Glutamatergic neuron (in vitro differentiated cells): ENCODE measurements at regions not wholly inside any gene's neighbourhood (a gene's known extent, or its start where the extent isn't known, plus 50 kb on each side); places are given as distances from the start of the nearest gene placed in this dataset.
"Not testable (repeated sequence)": the region's sequence is repeated elsewhere in the genome, so short reads cannot be mapped to it uniquely, and the experiment has no call there.

Experiments
- DNase-seq: peaks from one replicate; pipeline ENCODE4 v3.0.0; 2022
- H3K27ac Mint-ChIP-seq: one replicate; pipeline ENCODE4 v1.8.0; 2020; ENCODE audit warnings: mild to moderate bottlenecking, mixed read lengths, inconsistent platforms; ENCODE audit not compliant: unreplicated experiment
- H3K27me3 Mint-ChIP-seq: one replicate; pipeline ENCODE4 v1.8.0; 2020; ENCODE audit warnings: mild to moderate bottlenecking, moderate library complexity, mixed read lengths, inconsistent platforms; ENCODE audit not compliant: unreplicated experiment
- H3K36me3 Mint-ChIP-seq: one replicate; pipeline ENCODE4 v1.8.0; 2020; ENCODE audit warnings: mild to moderate bottlenecking, mixed read lengths, inconsistent platforms; ENCODE audit not compliant: unreplicated experiment
- H3K4me1 Mint-ChIP-seq: one replicate; pipeline ENCODE4 v1.8.0; 2020; ENCODE audit warnings: mild to moderate bottlenecking, low read depth, mixed read lengths, inconsistent platforms; ENCODE audit not compliant: unreplicated experiment
- H3K4me3 Mint-ChIP-seq: one replicate; pipeline ENCODE4 v1.8.0; 2020; ENCODE audit warnings: mild to moderate bottlenecking, mixed read lengths, inconsistent platforms; ENCODE audit not compliant: unreplicated experiment
- H3K9me3 Mint-ChIP-seq: one replicate; pipeline ENCODE4 v1.8.0; 2020; ENCODE audit warnings: mild to moderate bottlenecking, moderate library complexity, mixed read lengths, inconsistent platforms; ENCODE audit not compliant: unreplicated experiment
- CTCF ChIP-seq: fragments of 200-600 bp; sonication (generic); IDR thresholded peaks from one replicate; pipeline ENCODE4 v1.5.0; 2021; ENCODE audit not compliant: partially characterized antibody, unreplicated experiment

GRCh38 chr21:38089763-38090046 is 167.1 kb upstream of the KCNJ15 start:
- H3K4me1 Mint-ChIP-seq: no peaks in the 10 kb centered on the region
- no peaks in the 10 kb centered on the region for H3K9me3 Mint-ChIP-seq
- TF ChIP-seq CTCF: no peak
- H3K27ac Mint-ChIP-seq: no peak overlapping the region
- H3K27me3 Mint-ChIP-seq: peaks cover 1% of the 10 kb centered on the region
- no peak overlapping the region for H3K4me3 Mint-ChIP-seq
- DNase-seq: no peak
- H3K36me3 Mint-ChIP-seq: no peaks in the 10 kb centered on the region

- H3K27ac Mint-ChIP-seq, H3K36me3 Mint-ChIP-seq, DNase-seq, H3K27me3 Mint-ChIP-seq, H3K4me1 Mint-ChIP-seq, H3K9me3 Mint-ChIP-seq, H3K4me3 Mint-ChIP-seq: not testable (repeated sequence)
Measured at GRCh38 chr21:38091061-38091460, 165.7 kb upstream of the KCNJ15 start.

- no peak for TF ChIP-seq CTCF
- DNase-seq: no peak
- no peak overlapping the region for H3K4me3 Mint-ChIP-seq
- H3K27me3 Mint-ChIP-seq: peaks cover 1% of the 10 kb centered on the region
- H3K36me3 Mint-ChIP-seq: no peaks in the 10 kb centered on the region
- H3K4me1 Mint-ChIP-seq: no peaks in the 10 kb centered on the region
- H3K27ac Mint-ChIP-seq: no peak overlapping the region
- H3K9me3 Mint-ChIP-seq: peaks cover 2% of the 10 kb centered on the region
Measured at GRCh38 chr21:38092051-38092450, 164.7 kb upstream of the KCNJ15 start.

GRCh38 chr21:38095220-38095619 is 161.6 kb upstream of the KCNJ15 start:
- no peaks in the 10 kb centered on the region for H3K4me1 Mint-ChIP-seq
- no peak overlapping the region for H3K4me3 Mint-ChIP-seq
- no peak for TF ChIP-seq CTCF
- peaks cover 4% of the 10 kb centered on the region for H3K9me3 Mint-ChIP-seq
- DNase-seq: no peak
- peaks cover 1% of the 10 kb centered on the region for H3K27me3 Mint-ChIP-seq
- H3K36me3 Mint-ChIP-seq: no peaks in the 10 kb centered on the region
- no peak overlapping the region for H3K27ac Mint-ChIP-seq

GRCh38 chr21:38097789-38098188 is 159.0 kb upstream of the KCNJ15 start:
- no peaks in the 10 kb centered on the region for H3K36me3 Mint-ChIP-seq
- H3K27me3 Mint-ChIP-seq: peaks cover 1% of the 10 kb centered on the region
- no peaks in the 10 kb centered on the region for H3K4me1 Mint-ChIP-seq
- no peak for TF ChIP-seq CTCF
- no peak for DNase-seq
- H3K9me3 Mint-ChIP-seq: peaks cover 4% of the 10 kb centered on the region
- H3K4me3 Mint-ChIP-seq: no peak overlapping the region
- no peak overlapping the region for H3K27ac Mint-ChIP-seq

- no peak overlapping the region for H3K4me3 Mint-ChIP-seq
- no peak for TF ChIP-seq CTCF
- no peak overlapping the region for H3K27ac Mint-ChIP-seq
- H3K4me1 Mint-ChIP-seq: no peaks in the 10 kb centered on the region
- peaks cover 2% of the 10 kb centered on the region for H3K9me3 Mint-ChIP-seq
- no peak for DNase-seq
- H3K36me3 Mint-ChIP-seq: peaks cover 9% of the 10 kb centered on the region
- peaks cover 7% of the 10 kb centered on the region for H3K27me3 Mint-ChIP-seq
Measured at GRCh38 chr21:38112219-38112789, 144.5 kb upstream of the KCNJ15 start.
